Neural progenitor cell (in vitro differentiated cells): ENCODE measurements at regions not wholly inside any gene's neighbourhood (a gene's known extent, or its start where the extent isn't known, plus 50 kb on each side); places are given as distances from the start of the nearest gene placed in this dataset.

Experiments used
- CTCF ChIP-seq: fragments of 200-600 bp; sonication (generic); IDR thresholded peaks from 2 replicates; pipeline ENCODE4 v1.5.1; 2017; ENCODE audit warnings: antibody characterized with exemption, mild to moderate bottlenecking
- EZH2 ChIP-seq: fragments of 200-600 bp; sonication (generic); IDR thresholded peaks from 2 replicates; pipeline ENCODE4 v1.6.1; 2017; ENCODE audit warnings: antibody characterized with exemption, mild to moderate bottlenecking, moderate library complexity

DNA sequence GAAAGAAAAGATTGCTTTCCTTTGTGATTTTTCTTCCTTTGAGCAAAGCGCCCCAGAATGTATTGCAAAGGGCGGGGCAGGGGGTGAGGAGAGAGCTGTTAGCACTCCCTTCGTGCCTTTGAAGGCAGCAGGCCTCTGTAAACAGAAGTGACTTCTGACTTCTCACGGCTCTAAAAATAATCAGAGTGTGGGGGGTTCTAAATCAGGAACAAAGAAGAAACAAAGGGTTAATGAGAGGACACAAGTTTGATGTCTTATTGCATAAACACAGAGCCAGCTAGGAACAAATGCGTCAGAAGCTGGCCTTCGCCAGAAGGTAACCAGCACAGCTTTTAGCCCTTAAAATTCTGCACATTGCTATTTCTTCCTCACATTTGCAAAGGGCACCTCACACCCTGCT is 626.2 kb downstream of the MID1IP1 start:
- TF ChIP-seq EZH2, result no peak
- TF ChIP-seq CTCF, result no peak
